Fibroblast of the aortic adventitia (primary cell): ENCODE measurements at regions not wholly inside any gene's neighbourhood (a gene's known extent, or its start where the extent isn't known, plus 50 kb on each side); places are given as distances from the start of the nearest gene placed in this dataset.

Source experiments
- DNase-seq: peaks from one replicate; pipeline ENCODE4 v3.0.0-alpha.2; 2010; ENCODE audit warnings: low read depth
- H3K4me3 ChIP-seq: 2 replicates; pipeline ENCODE4 v1.5.1; 2011; ENCODE audit warnings: low read depth, mild to moderate bottlenecking, control low read depth, low read length, moderate library complexity
- TF ChIP-seq, protein P1 (sequence below): IDR thresholded peaks from 2 replicates; pipeline ENCODE4 v1.5.1; 2011; ENCODE audit warnings: mild to moderate bottlenecking, low read length, control low read depth, inconsistent platforms; ENCODE audit not compliant: insufficient read depth

DNA sequence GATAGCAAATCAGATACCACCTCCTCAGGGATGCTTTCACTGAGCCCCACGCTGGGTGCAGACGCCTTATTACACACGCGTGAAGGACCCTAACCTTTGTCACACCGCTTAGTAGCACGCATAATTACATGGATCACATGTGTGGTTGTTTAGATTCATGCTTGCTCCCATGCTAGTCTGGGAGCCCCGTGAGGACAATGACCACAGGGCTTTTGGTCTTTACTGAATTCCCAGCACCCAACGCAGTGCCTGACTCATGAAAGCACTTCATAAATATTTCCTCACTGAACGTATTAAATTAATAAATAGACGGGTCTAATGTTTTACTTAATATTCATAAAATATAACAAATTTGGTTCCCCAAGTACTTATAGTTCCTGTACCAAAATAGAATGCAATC lies 132.5 kb downstream of the ALDH8A1 start:
- no peak for DNase-seq
- H3K4me3 ChIP-seq, result no peak overlapping the region
- TF ChIP-seq, protein P1, sequence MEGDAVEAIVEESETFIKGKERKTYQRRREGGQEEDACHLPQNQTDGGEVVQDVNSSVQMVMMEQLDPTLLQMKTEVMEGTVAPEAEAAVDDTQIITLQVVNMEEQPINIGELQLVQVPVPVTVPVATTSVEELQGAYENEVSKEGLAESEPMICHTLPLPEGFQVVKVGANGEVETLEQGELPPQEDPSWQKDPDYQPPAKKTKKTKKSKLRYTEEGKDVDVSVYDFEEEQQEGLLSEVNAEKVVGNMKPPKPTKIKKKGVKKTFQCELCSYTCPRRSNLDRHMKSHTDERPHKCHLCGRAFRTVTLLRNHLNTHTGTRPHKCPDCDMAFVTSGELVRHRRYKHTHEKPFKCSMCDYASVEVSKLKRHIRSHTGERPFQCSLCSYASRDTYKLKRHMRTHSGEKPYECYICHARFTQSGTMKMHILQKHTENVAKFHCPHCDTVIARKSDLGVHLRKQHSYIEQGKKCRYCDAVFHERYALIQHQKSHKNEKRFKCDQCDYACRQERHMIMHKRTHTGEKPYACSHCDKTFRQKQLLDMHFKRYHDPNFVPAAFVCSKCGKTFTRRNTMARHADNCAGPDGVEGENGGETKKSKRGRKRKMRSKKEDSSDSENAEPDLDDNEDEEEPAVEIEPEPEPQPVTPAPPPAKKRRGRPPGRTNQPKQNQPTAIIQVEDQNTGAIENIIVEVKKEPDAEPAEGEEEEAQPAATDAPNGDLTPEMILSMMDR, result no peak

DNA sequence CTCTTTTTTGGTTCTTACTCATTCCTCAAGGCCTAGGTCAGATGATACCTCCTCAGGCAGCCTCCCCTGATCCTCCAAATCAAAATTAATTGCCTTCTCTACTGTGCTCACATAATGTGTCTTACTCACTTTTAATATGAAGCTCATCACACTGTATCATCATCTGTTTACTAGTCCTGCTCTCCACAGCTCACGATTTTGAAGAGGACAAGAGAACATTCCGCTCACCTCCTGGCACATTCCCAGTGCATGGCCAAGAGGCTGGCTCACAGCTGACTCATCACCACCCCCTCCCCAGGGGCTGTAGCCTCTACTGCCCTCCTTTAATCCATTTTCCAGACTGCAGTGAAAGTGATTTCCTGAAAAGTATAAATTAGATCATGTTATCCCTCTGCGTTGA lies 133.1 kb downstream of the ALDH8A1 start:
- TF ChIP-seq, protein P1, result no peak
- DNase-seq, result no peak
- no peak overlapping the region for H3K4me3 ChIP-seq

DNA sequence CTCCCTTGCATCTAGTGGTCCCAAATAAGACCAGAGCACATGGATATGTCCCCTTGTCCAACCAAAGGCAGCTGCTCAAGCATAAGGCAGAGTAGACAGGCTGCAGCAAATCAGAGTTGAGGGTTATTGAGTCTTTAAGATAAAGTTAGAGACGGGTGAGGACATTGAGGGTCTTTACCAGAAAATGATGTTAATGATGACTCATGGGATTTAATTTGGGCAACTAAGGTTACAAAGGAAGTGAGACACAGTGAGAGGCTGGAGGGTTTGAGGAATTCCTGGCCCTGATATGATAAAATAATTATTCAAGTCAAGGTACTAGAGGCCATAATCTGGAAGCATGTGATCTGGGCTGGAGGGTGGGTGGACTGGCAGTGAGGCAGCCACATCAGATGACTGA lies 133.6 kb downstream of the ALDH8A1 start:
- H3K4me3 ChIP-seq, result no peak overlapping the region
- TF ChIP-seq, protein P1, result no peak
- DNase-seq, result no peak

DNA sequence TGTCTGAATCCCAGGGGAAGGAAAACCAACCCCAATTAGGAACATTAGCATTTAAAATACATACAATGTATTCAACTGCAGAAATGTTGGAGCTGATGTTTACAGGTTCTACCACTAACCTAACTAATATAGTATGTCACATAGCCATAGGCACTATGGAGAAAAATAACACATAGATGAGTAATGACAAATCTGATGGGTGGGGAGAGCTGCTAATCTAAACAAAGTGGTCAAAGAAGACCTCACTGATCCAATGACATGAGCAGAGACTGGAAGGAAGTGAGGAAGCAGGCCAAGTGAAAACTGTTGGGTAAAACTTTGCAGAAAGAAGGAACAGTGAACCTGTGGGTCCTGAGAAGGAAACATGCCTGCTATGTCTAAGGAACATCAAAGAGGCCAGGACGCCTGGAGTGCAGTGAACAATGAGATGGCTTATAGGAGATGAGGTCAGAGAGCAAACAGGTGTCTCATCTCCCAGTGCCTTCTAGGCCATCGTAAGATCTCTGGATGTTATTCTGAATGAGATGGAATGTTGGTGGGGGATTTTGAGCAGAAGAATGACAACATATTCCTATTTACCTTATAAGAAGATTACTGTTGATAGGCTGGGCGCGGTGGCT lies 135.7 kb downstream of the ALDH8A1 start:
- no peak overlapping the region for H3K4me3 ChIP-seq
- TF ChIP-seq, protein P1, result no peak
- no peak for DNase-seq

DNA sequence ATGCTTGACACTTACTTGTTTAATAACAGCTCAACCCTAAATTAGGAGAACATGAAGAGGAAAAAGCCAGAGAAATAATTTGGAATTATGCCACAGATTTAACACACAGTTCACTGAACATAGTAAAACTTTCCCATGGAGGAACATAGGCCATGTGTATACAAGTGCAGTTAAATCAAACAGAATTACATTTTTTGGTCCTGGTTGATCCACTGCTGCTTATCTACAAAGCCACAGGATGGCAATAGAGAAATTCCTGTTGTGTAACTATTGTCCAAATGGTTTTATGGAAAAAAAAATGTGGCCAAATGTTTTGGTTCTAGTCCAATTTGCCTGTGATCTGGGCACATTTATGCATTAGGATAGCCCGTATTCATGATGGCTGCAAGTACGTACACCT lies 136.8 kb downstream of the ALDH8A1 start:
- TF ChIP-seq, protein P1, result no peak
- peak; percentile 54 for DNase-seq
- no peak overlapping the region for H3K4me3 ChIP-seq

DNA sequence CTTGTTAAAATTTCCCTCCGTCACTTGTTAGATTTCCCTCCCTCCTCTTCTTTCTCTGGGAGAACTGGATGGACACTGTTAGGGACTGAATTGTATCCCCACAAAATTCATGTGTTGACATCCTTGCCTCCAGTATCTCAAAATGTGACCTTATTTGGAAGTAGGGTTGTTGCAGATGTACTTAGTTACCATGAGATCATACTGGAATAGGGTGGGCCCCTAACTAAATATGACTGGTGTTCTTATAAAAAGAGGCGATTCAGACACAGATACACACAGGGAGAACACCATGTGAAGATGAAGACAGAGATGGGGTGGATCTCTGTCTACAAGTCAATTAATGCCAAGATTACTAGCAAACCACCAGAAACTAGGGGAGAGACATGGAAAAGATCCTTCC lies 139.5 kb downstream of the ALDH8A1 start:
- H3K4me3 ChIP-seq, result no peak overlapping the region
- DNase-seq, result no peak
- TF ChIP-seq, protein P1, result no peak

DNA sequence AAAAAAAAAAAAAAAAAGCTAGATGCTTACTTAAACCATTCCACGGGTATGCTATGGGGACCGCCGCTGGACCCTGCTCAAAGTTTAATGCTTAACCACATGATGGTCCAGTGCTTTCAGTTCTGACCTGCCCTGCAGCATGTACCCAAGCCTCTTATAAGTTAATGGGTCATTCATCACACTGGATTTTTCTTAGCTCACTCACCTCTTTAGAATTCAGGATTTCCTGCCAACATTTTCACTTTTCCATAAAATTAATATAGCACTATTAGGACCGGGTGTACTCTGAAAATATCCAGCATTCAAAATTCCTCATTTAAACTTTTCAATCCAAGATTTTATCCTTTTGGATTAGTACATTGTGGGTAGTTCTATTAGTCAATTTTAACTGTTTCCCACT lies 140.8 kb downstream of the ALDH8A1 start:
- no peak overlapping the region for H3K4me3 ChIP-seq
- DNase-seq, result peak; percentile 46
- TF ChIP-seq, protein P1, result no peak
